Erythroblast (primary cell): ENCODE measurements at regions not wholly inside any gene's neighbourhood (a gene's known extent, or its start where the extent isn't known, plus 50 kb on each side); places are given as distances from the start of the nearest gene placed in this dataset.

Experiments
- GATA1 ChIP-seq: IDR thresholded peaks from 2 replicates; pipeline ENCODE4 v1.6.1; 2011; ENCODE audit warnings: low read depth, mild to moderate bottlenecking, control low read depth, low read length, moderate library complexity
- POLR2A ChIP-seq: IDR thresholded peaks from 2 replicates; pipeline ENCODE4 v1.6.1; 2011; ENCODE audit warnings: mild to moderate bottlenecking, low read length

DNA sequence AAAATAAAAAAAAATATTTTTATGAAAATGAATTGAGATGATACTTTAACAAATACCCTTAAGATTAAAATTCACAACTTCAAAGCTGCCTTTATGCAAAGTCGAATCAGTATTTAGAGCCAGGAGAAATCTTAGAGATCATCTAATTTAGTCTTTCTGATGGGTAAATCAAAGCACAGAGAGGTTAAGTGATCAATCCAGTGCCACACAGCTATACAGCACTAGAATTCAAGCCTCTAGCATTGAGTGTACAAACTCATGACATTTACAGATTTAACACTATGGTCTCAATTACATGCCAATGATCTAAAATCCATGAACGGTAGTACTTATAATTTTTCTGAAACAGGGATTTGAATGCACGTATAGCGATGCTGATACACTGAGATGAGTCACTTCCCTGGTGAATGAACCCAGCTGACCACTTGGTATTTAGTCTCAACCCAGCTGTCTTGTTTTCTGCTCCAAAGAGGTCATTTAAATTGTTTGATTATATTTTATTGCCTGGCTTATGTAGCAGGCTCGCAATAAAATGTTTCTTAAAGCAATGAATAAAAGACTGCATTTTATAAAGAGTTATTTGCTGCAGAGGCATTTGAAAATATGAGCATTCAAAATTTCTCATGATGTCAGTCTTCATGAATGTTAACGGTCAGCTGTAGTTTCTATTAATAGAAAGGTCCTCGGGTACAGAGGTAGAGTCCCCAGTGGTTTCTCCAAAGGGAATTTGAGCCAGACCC lies 152.4 kb upstream of the PRICKLE1 start:
- TF ChIP-seq POLR2A (no peak), GATA1 (no peak)
